Activated CD8-positive, alpha-beta memory T cell treated with anti-CD3 and anti-CD28 coated beads for 24 hours (primary cell): ENCODE measurements at regions not wholly inside any gene's neighbourhood (a gene's known extent, or its start where the extent isn't known, plus 50 kb on each side); places are given as distances from the start of the nearest gene placed in this dataset.

Source experiments
- DNase-seq: peaks from one replicate; pipeline ENCODE4 v3.0.0-alpha.2; 2020

GRCh38 chr20:24764027-24764793 is 184.9 kb upstream of the CST7 start:
- peak; percentile 33 for DNase-seq

GRCh38 chr20:24764794-24765202 is 184.3 kb upstream of the CST7 start:
- DNase-seq = peak; percentile 28

- peak; percentile 37 for DNase-seq
Measured at GRCh38 chr20:24765316-24766142, 183.5 kb upstream of the CST7 start.

GRCh38 chr20:24766143-24766527 is 182.9 kb upstream of the CST7 start:
- peak; percentile 15 for DNase-seq

- DNase-seq = peak; percentile 41
Measured at GRCh38 chr20:24766826-24767622, 182.0 kb upstream of the CST7 start.

GRCh38 chr20:24767623-24768100 is 181.4 kb upstream of the CST7 start:
- peak; percentile 41 for DNase-seq

- DNase-seq = peak; percentile 42
Measured at GRCh38 chr20:24768201-24768636, 180.8 kb upstream of the CST7 start.

GRCh38 chr20:24768713-24769601 is 180.1 kb upstream of the CST7 start:
- DNase-seq = peak; percentile 33

GRCh38 chr20:24769878-24770627 is 179.0 kb upstream of the CST7 start:
- peak; percentile 37 for DNase-seq

GRCh38 chr20:24770628-24771541 is 178.2 kb upstream of the CST7 start:
- DNase-seq = peak; percentile 37

- peak; percentile 42 for DNase-seq
Measured at GRCh38 chr20:24771542-24772061, 177.5 kb upstream of the CST7 start.

- DNase-seq = no peak
Measured at GRCh38 chr20:24772667-24773066, 176.4 kb upstream of the CST7 start.

GRCh38 chr20:24773168-24773567 is 175.9 kb upstream of the CST7 start:
- DNase-seq = no peak

- DNase-seq = peak; percentile 54
Measured at GRCh38 chr20:24773751-24774201, 175.3 kb upstream of the CST7 start.

- DNase-seq = no peak
Measured at GRCh38 chr20:24775966-24776365, 173.1 kb upstream of the CST7 start.

GRCh38 chr20:24776755-24777271 is 172.3 kb upstream of the CST7 start:
- DNase-seq = no peak

GRCh38 chr20:24777746-24778145 is 171.3 kb upstream of the CST7 start:
- no peak for DNase-seq

GRCh38 chr20:24778585-24779031 is 170.5 kb upstream of the CST7 start:
- DNase-seq = no peak

GRCh38 chr20:24779131-24779530 is 169.9 kb upstream of the CST7 start:
- no peak for DNase-seq
